GM21390 (cell line): ENCODE measurements at regions not wholly inside any gene's neighbourhood (a gene's known extent, or its start where the extent isn't known, plus 50 kb on each side); places are given as distances from the start of the nearest gene placed in this dataset.
"Not testable (repeated sequence)": the region's sequence is repeated elsewhere in the genome, so short reads cannot be mapped to it uniquely, and the experiment has no call there.

Experiments used
- ATAC-seq: cut with Tn5 transposase; IDR thresholded peaks from one replicate; pipeline ENCODE4 v1.9.1; 2021; ENCODE audit not compliant: unreplicated experiment

DNA sequence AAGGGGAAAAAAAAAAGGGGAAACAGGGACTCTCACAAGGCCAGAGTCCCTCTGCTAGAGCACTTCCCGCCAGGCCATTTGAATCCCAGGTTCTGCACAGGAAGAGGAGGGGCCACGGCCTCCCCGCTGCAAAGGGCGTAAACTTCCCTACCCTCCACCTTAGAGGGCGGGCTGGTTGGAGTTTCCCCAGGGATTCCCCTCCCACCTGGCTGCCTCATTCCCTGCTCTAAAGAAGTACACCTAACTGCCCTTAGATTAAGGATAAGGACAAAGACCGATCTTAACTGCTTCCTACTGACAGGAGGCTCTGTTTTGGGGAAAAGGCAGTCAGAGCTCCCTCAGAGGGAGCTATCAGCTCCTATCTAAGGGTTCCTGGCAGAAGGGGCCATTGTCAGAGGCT, 102.0 kb upstream of the ARMC3 start:
- no peak for ATAC-seq

DNA sequence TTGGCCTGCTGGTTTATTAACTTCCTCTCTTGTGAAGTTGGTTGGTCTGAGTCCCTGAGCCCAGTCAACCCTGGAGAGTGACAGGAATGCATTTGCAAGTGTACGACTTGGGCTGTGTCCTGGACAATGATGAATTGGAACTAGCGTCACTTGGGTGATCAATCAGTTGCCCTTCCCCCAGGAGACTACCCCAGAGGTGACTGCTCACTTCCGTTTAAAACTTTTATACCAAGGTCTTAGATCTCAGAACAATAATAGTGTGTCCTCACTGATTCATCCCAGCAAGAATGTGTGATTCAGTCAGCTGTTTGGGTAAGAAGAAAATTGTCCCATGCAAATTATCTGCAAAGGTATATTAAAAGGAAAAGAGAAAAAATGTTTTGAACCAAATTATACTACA, 102.9 kb upstream of the ARMC3 start:
- no peak for ATAC-seq

DNA sequence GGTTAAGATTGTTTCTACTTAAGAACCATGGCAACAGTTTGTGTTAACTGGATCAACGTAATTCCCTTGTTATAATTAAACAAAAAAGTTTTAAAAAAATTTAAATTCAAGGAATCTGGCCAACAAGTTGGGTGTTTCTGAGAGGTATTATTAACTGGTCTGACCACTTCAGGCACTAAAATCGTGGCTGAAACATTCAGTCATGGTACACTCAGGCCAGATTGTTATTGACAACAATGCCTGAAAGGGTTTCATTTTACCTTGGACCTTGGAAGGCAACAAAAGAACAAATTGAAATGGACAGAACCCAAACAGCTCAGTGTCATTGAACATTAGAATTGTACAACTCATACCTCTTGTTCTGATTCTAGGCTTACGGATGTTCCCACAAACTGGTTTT, 103.3 kb upstream of the ARMC3 start:
- no peak for ATAC-seq

DNA sequence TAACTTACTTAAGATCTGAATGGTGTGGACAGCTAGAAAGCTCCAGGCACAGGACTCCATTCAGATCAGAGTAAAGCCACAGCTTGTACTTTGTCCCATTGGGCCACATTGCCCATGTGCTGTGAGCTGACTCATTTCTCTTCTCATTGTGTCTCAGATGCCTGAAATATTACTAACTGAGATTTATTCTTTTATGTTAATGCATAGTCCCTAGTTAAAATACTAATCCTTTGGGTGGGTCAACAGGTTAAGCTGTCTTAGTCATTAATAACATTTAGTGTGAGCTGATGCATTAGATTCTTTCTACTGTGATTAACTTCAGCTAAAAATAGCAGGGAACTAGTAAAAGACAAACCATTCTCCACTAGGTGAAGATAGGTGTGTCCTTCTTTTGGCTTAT, 104.7 kb upstream of the ARMC3 start:
- no peak for ATAC-seq

DNA sequence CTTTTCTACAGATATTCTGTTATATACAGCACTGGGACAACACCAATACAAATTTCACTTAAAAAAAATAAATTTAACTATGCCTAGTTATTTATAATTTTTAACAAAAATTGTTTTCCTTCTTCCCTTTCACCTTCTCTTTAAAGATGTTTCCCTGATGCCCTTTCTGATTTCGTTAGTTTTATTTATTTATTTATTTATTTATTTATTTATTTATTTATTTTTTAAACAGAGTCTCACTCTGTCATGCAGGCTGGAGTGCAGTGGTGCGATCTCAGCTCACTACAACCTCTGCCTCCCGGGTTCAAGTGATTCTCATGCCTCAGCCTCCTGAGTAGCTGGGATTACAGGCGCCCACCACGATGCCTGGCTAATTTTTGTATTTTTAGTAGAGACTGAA, 105.9 kb upstream of the ARMC3 start:
- not testable (repeated sequence) for ATAC-seq

DNA sequence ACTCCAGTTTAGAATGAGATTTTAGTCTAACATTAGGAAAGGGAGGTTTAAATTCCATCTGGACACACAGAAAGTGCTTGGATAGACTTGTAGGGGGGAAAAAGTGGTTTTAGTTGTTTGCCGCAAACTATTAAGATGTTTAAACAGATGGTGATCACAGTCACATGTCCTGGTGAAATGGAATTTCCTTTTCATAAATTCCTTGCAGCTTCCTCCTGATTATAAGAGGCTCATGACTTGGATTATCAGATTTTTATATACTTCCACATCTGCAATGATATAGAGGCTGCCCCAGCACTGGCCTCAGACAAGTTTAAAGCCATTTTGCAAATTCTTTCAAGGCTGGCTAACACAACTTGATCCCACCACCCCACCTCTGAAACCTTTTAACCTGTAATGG, 106.4 kb upstream of the ARMC3 start:
- ATAC-seq: no peak

DNA sequence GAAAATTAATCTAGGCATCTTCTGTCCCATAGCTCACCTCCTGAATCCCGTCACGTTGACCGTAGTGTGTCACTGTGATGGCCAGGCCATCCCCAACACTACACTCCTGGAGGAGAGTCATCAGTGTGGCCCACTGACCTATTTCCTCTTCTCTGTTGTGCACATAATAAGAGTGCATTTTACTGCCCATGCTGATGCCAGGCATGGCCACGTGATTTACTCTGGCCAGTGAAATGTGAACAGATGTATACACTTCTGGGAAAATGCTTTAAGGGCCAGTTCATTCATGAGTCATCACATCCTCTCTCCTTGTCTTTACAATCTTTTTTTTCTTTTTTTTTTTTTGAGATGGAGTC, 101.9 kb upstream of the PIP4K2A start:
- ATAC-seq: no peak

DNA sequence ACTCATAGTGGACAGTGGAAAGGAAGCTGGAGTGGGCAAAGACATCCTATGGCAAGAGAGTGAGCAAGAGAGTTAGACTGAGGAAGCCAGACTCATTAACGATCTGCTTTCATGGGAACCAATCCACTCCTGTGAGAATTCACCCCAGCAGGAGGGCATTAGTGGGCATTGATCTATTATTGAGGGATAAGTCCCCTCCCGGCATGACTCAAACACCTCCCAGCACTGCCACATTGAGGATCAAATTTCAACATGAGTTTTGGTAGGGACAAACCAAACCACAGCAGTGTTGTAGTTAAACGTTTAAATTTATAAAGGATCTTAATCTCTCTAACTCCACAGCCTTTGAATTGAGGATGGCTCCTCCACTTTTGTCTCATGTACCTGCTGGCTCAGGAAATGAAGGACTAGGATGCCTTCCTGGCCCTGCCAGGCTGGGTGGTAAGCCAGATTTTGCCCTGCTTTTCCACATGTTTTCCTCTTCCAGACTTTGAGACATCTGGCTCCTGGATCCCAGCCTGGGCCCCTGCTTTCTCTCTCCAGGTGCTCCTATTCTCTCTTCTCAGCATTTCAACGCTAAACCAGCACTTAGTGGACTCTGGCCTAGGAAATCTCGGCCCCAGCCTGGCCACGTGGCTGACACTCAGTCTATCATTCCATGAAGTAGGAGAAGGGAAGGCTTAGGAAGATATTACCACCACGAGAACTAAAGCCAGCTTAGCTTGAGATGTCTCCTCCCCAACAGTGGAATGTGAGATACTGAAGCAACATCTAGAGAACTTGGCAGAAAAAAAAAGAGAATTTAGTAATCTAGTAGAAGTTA, 96.5 kb upstream of the PIP4K2A start:
- no peak for ATAC-seq

DNA sequence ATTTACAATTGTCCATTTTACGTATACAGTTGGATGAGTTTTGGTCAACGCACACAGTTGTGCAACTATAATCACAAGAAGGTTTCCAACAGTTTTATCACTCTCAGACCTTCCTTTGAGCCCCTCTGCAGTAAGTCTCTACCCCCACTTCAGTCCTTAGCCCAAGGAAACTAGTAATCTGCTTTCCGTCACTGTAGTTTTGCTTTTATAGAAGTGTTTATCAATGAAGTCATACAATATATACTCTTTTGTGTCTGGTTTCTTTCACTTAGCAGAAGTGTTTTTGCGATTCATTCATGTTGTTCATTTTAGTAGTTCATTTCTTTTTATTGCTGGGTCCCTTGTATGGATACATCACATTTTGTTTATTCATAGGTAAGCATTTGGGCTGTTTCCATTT, 92.9 kb upstream of the PIP4K2A start:
- ATAC-seq: no peak

DNA sequence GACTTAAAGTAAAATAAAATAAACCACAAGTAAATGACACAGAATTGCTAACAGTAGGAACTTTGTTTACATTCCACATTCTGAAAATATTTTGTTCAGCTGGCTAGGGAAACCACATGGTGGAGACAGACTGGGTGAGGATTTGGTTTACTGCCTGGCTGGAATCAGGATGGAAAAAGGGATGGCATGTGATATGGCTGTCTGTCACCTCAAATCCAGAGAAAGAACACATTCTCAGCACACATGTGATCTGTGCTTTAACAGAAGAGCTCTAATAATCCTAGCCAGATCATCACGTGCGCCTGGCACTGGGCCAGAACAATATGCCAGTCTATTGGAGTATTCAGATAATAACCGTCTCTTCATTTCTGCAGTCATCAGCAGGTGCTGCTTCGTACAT, 90.9 kb upstream of the PIP4K2A start:
- ATAC-seq: no peak

DNA sequence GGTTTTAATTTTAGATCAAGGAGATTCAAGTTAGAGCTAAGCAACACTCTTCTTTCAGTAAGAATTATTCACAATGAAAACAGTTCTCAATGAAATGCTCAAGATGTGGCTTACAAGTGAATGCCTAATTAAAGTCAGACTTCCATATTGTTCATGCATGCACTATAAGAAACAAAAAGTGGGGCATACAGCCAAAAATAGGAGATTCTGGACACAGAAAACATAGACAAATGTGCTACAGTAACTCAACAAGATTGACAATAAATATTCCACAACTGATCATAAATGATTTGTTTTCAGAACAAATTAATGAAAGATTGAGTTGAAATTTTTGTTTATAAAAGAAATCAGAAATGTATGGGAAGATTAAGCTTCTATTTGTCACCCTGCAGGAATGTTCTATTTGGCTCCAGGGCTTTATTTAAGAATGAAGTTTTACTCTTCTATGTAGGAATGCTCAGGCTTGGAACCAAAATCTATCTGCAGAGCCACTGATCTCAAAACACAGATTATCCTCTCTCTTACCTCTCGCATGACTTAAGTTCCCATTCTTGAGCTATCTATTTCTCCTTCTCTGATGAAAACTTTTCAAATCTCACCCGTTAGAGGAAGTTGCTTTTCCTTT, 89.0 kb upstream of the PIP4K2A start:
- ATAC-seq: no peak

DNA sequence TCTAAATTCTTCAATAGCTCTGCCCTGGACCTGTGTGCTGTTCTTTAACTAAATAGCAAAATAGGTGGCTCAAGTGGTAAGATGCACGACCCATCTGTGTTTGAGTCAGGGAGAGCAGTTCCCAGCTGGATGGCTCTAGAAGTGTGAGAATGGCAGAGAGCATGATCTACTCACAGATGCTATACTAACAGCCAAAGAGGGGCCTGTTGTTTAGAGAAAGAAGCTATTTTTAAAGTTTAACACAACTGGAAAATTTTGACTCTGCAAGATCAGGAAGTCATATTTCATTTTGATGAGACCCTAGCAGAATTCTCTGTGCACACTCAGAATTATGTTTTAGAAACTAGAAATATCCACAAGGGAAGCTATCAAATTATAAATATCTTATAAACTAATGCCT, 87.4 kb upstream of the PIP4K2A start:
- ATAC-seq: no peak

DNA sequence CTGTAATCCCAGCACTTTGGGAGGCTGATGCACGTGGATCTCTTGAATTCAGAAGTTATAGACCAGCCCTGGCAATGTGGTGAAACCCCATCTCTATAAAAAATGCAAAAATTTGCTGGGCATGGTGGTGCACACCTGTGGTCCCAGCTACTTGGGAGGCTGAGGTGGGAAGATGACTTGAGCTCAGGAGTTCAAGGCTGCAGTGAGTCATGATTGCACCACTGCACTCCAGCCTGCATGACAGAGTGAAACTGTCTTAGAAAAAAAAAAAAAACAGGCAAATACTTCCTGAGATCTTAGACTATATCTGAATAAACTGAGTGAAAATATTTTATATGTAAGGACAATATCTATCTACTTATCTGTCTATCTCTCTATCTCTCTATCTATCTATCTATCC, 83.4 kb upstream of the PIP4K2A start:
- not testable (repeated sequence) for ATAC-seq

DNA sequence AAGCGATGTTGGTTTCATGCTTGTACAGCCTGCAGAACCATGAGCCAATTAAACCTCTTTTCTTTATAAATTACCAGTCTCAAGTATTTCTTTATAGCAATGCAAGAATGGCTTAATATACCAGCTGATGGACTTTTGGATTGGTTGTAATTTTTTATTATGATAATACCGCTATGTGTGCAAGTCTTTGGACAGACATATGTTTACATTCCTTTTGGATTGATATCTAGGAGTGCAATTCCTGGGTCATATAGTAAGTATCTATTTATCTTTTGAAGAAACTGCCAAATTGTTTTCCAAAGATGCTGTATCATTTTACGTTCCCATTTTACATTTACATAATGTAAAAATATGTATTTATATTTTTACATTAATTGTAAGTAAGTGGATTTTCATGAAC, 81.2 kb upstream of the PIP4K2A start:
- no peak for ATAC-seq

DNA sequence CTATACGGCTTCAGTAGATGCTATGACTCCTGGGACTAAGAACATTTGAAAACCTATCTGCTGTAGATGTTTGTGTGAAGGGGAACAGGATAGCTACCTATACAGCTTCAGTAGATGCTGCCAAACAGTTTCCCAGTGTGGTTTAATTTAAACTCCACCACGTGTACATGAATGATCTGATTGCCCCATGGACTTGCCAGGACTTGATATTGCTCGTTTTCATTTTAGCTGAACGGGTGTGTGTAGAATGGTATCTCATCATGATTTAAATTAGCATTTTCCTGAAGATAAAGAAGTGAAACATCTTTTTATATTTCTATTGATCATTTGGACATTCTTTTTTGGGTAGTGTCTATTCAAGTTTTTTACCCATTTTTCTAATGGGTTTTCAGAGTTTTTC, 77.8 kb upstream of the PIP4K2A start:
- no peak for ATAC-seq

DNA sequence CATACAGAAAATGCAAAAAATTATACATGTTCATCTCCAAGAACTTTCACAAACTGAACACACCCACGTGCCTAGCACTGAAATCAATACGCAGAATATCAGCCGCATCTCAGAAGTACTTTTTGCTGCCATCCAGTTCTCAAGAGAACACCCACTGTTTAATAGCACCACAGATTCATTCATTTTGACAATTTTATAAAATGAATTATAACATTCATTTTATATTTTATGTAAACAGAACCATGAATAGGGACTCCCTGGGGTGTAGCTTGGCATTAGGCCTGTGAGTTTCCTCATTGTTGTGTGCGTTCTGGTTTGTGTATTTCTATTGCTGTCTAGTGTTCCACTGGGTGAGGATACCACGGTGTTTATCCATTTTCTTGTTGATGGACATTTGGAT, 77.3 kb upstream of the PIP4K2A start:
- no peak for ATAC-seq

DNA sequence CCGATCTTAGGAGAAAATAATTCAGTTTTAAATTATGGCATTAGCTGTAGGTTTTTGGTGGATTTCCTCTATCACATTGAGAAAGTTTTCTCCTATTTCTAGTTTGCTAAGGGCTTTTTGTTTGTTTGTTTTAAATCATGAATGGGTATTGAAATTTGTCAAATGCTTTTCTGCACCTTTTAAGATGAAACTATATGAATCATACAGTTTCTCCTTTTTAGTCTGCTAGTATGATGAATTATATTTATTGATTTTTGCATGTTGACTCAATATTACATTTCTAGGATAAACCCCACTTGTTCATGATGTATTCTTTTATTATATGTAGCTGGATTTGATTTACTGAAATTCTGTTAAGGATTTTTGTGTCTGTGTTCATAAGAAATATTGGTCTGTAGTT, 70.3 kb upstream of the PIP4K2A start:
- no peak for ATAC-seq

DNA sequence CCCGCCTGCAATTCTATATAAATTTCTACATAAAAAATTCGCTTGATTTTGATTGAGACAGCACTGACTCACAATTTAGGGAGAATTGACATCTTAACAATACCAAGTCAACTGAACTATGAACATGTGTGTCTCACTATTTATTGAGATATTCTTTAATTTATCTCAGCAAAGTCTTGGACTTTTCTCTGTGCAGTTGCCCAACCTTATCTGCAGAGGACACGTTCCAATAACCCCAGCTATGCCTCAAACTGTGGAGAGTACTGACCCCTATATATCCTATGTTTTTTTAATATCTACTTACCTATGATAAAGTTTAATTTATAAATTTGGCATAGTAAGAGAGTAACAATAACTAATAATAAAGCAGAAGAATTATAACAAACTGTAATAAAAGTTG, 69.4 kb upstream of the PIP4K2A start:
- no peak for ATAC-seq

DNA sequence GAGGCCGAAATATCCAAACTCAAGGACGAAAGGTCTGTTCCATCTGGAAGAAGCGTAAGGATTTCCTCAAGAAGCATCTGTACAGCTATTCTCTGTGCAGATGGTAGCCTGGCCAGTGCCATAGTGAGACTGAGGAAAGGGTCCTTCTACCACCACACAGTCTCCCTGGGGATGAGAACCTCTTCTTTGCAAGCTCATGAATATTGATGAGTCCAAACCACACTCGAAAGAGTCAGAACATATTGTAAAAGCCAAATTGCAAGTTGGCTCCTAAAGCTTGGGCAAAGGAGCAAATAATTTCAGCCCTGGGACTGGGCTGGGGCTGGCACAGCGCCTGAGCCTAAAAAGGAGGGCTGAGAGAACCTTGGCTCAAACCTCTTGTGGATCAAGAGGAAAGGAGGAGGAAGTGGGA, 66.1 kb upstream of the PIP4K2A start:
- no peak for ATAC-seq

DNA sequence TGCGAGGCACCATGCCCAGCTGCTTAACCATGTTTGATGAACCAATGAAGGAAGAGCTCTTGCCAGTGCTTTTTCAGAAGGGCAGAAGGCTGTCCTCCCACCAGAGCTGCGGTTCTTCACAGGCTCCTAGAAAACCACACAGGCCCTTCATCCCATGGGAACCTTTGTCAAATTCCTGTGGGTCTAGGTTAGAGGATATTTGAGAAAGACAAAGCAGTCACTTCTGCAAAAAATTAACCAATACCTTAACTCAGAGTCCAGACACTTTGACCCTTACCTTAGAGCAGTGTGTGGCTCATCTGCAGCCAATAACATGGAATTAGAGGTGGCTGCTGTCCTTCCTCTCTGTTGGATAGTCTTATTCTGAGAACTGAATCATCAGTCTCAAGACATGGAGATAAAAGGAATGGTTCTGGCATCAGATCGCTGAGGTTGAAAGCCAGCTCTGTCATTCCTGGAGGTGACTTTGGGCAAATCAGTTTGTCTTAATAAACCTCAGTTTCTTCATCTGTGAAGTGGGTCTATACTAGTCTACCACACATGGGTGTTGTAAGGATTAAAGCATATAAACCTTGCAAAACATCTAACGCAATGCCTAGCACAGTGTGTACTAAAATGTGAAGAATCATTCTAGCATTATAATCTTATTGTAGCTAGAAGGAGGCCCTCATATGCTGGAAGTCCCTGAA, 65.1 kb upstream of the PIP4K2A start:
- ATAC-seq: no peak

DNA sequence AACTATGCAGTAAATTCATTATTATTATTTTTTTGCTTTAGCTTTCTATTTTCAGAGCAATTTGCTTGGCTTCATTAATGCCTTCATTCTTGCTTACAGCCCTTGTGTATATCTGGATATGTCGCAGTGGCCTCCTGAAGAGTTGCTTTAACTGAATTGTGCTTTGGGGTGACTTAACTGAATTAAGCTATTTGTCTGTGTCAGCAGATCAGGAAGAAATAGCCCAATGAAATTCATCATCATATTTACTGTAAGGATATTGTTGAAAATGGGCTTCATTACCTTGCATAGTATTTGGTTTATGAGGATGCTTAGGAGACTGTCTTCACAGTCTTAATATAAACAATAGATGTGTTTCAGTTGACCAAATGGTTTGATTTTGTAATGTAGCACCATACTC, 59.7 kb upstream of the PIP4K2A start:
- ATAC-seq: no peak

DNA sequence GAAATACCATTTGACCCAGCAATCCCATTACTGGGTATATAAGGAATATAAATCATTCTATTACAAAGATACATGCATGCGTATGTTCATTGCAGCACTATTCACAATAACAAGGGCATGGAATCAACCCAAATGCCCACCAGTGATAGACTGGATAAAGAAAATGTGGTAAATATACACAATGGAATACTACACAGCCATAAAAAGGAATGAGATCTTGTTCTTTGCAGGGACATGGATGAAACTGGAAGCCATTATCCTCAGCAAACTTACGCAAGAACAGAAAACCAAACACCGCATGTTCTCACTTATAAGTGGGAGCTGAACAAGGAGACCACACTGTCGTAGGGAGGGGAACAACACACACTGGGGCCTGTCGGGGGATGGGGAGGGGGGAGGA, 57.3 kb upstream of the PIP4K2A start:
- not testable (repeated sequence) for ATAC-seq
